ENCODE measurements at regions not wholly inside any gene's neighbourhood (a gene's known extent, or its start where the extent isn't known, plus 50 kb on each side); places are given as distances from the start of the nearest gene placed in this dataset.

DNA sequence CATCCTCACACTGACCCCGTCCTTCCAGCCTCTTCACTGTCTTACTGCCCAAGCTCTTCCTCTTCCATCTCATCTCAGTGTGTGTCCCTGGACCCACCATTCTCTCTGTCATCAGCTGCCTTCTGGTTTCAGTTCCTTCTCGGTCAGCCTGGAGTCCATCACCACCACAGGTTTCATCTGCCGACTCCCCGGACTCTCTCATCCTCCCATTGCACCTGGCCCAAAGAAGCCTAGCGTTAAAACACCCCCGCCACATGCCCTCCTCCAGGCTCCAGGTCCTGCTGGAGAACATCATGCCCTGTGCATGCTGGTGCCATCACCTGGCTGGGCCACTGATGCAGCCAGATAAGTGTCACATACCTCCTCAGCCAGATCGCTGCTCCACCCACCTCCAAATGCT is 122.1 kb upstream of the GPR12 start:
- Histone ChIP-seq H3K23me2 (ENCODE audit: insufficient read length, low read depth, low read length, poor library complexity, severe bottlenecking) (no peaks in the 10 kb centered on the region), H3K4me2 (ENCODE audit: insufficient read depth, insufficient read length, low read length) (no peak overlapping the region), H2BK12ac (ENCODE audit: insufficient read length, low read depth, low read length) (no peak overlapping the region), H2BK5ac (ENCODE audit: insufficient read length, low read length) (no peak overlapping the region), H3K9me3 (ENCODE audit: control insufficient read depth, low read depth, low read length) (no peaks in the 10 kb centered on the region), H3K56ac (ENCODE audit: insufficient read length, low read depth, low read length) (no peak overlapping the region), H4K5ac (ENCODE audit: insufficient read length, low read depth, low read length) (no peak overlapping the region), H4K91ac (ENCODE audit: insufficient read length, low read depth, low read length) (no peak overlapping the region), H3K79me2 (ENCODE audit: insufficient read depth, low read length) (no peaks in the 10 kb centered on the region), H3K27ac (ENCODE audit: insufficient read length, low read depth, low read length) (no peak overlapping the region), H2BK15ac (ENCODE audit: low read depth, low read length) (no peak overlapping the region), H2BK120ac (ENCODE audit: low read depth, low read length, poor library complexity, severe bottlenecking) (no peak overlapping the region), H3K18ac (ENCODE audit: insufficient read length, low read depth, low read length) (no peak overlapping the region), H3K79me1 (ENCODE audit: insufficient read depth, low read depth, low read length, poor library complexity, severe bottlenecking) (no peaks in the 10 kb centered on the region), H3K4ac (ENCODE audit: low read depth, low read length) (no peak overlapping the region), H3K14ac (ENCODE audit: insufficient read depth, low read length) (no peak overlapping the region), H2BK20ac (ENCODE audit: low read depth, low read length, poor library complexity, severe bottlenecking) (no peak overlapping the region), H2AFZ (ENCODE audit: low read length) (no peak overlapping the region), H4K8ac (replicated peaks; ENCODE audit: insufficient read length, low read depth, low read length) (no peak overlapping the region), H3K4me1 (ENCODE audit: insufficient read depth, low read length) (peaks cover 2% of the 10 kb centered on the region; the same call in 1 of the 2 replicates), H3K27me3 (ENCODE audit: insufficient read depth, low read length) (no peaks in the 10 kb centered on the region), H3K23ac (ENCODE audit: insufficient read length, low read depth, low read length) (no peak overlapping the region), H3K9ac (ENCODE audit: extremely low read depth, insufficient read length, low read length) (no peak overlapping the region), H4K20me1 (ENCODE audit: control insufficient read depth, insufficient read depth, insufficient read length) (no peaks in the 10 kb centered on the region), H2AK5ac (ENCODE audit: insufficient read length, low read length) (no peak overlapping the region), H3T11ph (ENCODE audit: low read length) (no peak overlapping the region)
- TF ChIP-seq, protein P1, sequence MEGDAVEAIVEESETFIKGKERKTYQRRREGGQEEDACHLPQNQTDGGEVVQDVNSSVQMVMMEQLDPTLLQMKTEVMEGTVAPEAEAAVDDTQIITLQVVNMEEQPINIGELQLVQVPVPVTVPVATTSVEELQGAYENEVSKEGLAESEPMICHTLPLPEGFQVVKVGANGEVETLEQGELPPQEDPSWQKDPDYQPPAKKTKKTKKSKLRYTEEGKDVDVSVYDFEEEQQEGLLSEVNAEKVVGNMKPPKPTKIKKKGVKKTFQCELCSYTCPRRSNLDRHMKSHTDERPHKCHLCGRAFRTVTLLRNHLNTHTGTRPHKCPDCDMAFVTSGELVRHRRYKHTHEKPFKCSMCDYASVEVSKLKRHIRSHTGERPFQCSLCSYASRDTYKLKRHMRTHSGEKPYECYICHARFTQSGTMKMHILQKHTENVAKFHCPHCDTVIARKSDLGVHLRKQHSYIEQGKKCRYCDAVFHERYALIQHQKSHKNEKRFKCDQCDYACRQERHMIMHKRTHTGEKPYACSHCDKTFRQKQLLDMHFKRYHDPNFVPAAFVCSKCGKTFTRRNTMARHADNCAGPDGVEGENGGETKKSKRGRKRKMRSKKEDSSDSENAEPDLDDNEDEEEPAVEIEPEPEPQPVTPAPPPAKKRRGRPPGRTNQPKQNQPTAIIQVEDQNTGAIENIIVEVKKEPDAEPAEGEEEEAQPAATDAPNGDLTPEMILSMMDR (conservative IDR thresholded peaks at IDR 0.05), result no peak
- Mint-ChIP-seq H3K27ac (no peak overlapping the region), H3K9me3 (peaks cover 3 to 8% of the 10 kb centered on the region in 2 experiments), H3K27me3 (ENCODE audit: low read depth) (peaks cover 2% of the 10 kb centered on the region), H3K4me3 (no peak overlapping the region), H3K36me3 (ENCODE audit: insufficient read depth in 1 of 3, low read depth in 3 of 3) (peaks cover 0 to 9% (median 3%) of the 10 kb centered on the region in 3 experiments; a peak in 6 of 7 replicates), H3K4me1 (peaks cover 17 to 21% of the 10 kb centered on the region in 2 experiments)
- WGBS (ENCODE audit: extremely low coverage, insufficient read length, low lambda C conversion rate), result no CpG with 5 or more reads among the region's 7 CpGs
- DNase-seq, result no peak
